Breast epithelium (tissue), 4 donors: ENCODE measurements at regions not wholly inside any gene's neighbourhood (a gene's known extent, or its start where the extent isn't known, plus 50 kb on each side); places are given as distances from the start of the nearest gene placed in this dataset.

ENCODE experiments used
- DNase-seq, 2 donors: peaks; one replicate each; pipeline ENCODE4 v3.0.0-alpha.2; 2019; ENCODE audit warnings: low spot score in 2 of 2
- H3K27ac ChIP-seq, 2 donors: fragments of 200-600 bp; sonication (generic) in 1 of 2; one replicate each; pipeline ENCODE4 v1.5.1; 2016 to 2019; ENCODE audit warnings: mild to moderate bottlenecking in 1 of 2
- H3K27me3 ChIP-seq, 2 donors: fragments of 200-600 bp; sonication (generic) in 1 of 2; one replicate each; pipeline versions ENCODE4 v1.5.1 to v1.6.0; 2017 to 2019; ENCODE audit warnings: control low read depth in 1 of 2, mild to moderate bottlenecking in 1 of 2
- H3K36me3 ChIP-seq: fragments of 200-600 bp; one replicate; pipeline ENCODE4 v1.5.1; 2019
- H3K4me1 ChIP-seq, 2 donors: fragments of 200-600 bp; sonication (generic); one replicate each; pipeline ENCODE4 v1.5.1; 2016 to 2019; ENCODE audit warnings: control low read depth in 1 of 2
- H3K4me3 ChIP-seq, 3 donors: fragments of 200-600 bp; sonication (generic); 1 replicate in 2 of 3; 2 replicates in 1 of 3; pipeline ENCODE4 v1.5.1; 2016 to 2019; ENCODE audit warnings: mild to moderate bottlenecking in 3 of 3, moderate library complexity in 2 of 3
- H3K9me3 ChIP-seq, 2 donors: fragments of 200-600 bp; sonication (generic) in 1 of 2; one replicate each; pipeline ENCODE4 v1.5.1; 2016 to 2019; ENCODE audit warnings: control low read depth in 1 of 2
- CTCF ChIP-seq, 3 donors: fragments of 450-650 bp; IDR thresholded peaks; one replicate each; pipeline ENCODE4 v1.5.1; 2016 to 2017; ENCODE audit warnings: antibody characterized with exemption in 3 of 3, mild to moderate bottlenecking in 3 of 3, moderate library complexity in 3 of 3
- POLR2A ChIP-seq: fragments of 450-650 bp; IDR thresholded peaks from one replicate; pipeline ENCODE4 v1.6.1; 2016; ENCODE audit warnings: antibody characterized with exemption, mild to moderate bottlenecking, moderate library complexity
- POLR2AphosphoS5 ChIP-seq, 3 donors: sonication (generic); formaldehyde crosslinking; IDR thresholded peaks; one replicate each; pipeline ENCODE4 v1.6.1; 2017; ENCODE audit warnings: antibody characterized with exemption in 3 of 3
- intact Hi-C: fragments of 100-400 bp; cut with DNase I; formaldehyde crosslinking; loops from one replicate; pipeline ENCODE4 v1.15.1; 2023; ENCODE audit warnings: low total_unique reads

- no peaks in the 10 kb centered on the region for H3K4me1 ChIP-seq
- intact Hi-C loops = no loop called here
- DNase-seq = no peak
Measured at GRCh38 chr7:68031180-68031943, 1034.7 kb downstream of the TYW1 start.

GRCh38 chr7:68038621-68039314 is 1042.1 kb downstream of the TYW1 start:
- Histone ChIP-seq H3K9me3 (no peaks in the 10 kb centered on the region), H3K27ac (no peak overlapping the region), H3K4me1 (no peaks in the 10 kb centered on the region), H3K4me3 (no peak overlapping the region), H3K36me3 (no peaks in the 10 kb centered on the region), H3K27me3 (no peaks in the 10 kb centered on the region)
- TF ChIP-seq CTCF (IDR thresholded peaks at IDR 0.05) = no peak
- TF ChIP-seq POLR2AphosphoS5 (IDR thresholded peaks at IDR 0.05) = no peak
- TF ChIP-seq POLR2A = no peak
- DNase-seq = no peak
- intact Hi-C loops = no loop called here

More at GRCh38 chr7:68031180-68031943, 1034.7 kb downstream of the TYW1 start:
- Histone ChIP-seq H3K4me3 (no peak overlapping the region), H3K27ac (no peak overlapping the region), H3K36me3 (no peaks in the 10 kb centered on the region), H3K27me3 (no peaks in the 10 kb centered on the region), H3K9me3 (peaks cover 0 to 11% of the 10 kb centered on the region in 2 donors)
- TF ChIP-seq POLR2AphosphoS5 (IDR thresholded peaks at IDR 0.05) (no peak), CTCF (IDR thresholded peaks at IDR 0.05) (no peak), POLR2A (no peak)

GRCh38 chr7:68041554-68041953 is 1044.9 kb downstream of the TYW1 start:
- intact Hi-C loops = no loop called here
- Histone ChIP-seq H3K4me1 (no peaks in the 10 kb centered on the region), H3K36me3 (no peaks in the 10 kb centered on the region), H3K27me3 (no peaks in the 10 kb centered on the region), H3K4me3 (peak overlapping the region in 1 of 3 donors; percentile 22), H3K9me3 (no peaks in the 10 kb centered on the region), H3K27ac (no peak overlapping the region)
- TF ChIP-seq CTCF (IDR thresholded peaks at IDR 0.05) = no peak
- no peak for TF ChIP-seq POLR2AphosphoS5 (IDR thresholded peaks at IDR 0.05)
- no peak for TF ChIP-seq POLR2A
- no peak for DNase-seq

GRCh38 chr7:68043546-68043945 is 1046.9 kb downstream of the TYW1 start:
- TF ChIP-seq POLR2A = no peak
- TF ChIP-seq POLR2AphosphoS5 (IDR thresholded peaks at IDR 0.05) = no peak
- no peak for TF ChIP-seq CTCF (IDR thresholded peaks at IDR 0.05)
- DNase-seq = no peak
- Histone ChIP-seq H3K27me3 (no peaks in the 10 kb centered on the region), H3K36me3 (no peaks in the 10 kb centered on the region), H3K27ac (no peak overlapping the region), H3K9me3 (no peaks in the 10 kb centered on the region), H3K4me3 (no peak overlapping the region), H3K4me1 (no peaks in the 10 kb centered on the region)
- intact Hi-C loops = no loop called here

GRCh38 chr7:68050627-68051026 is 1054.0 kb downstream of the TYW1 start:
- intact Hi-C loops = no loop called here
- Histone ChIP-seq H3K9me3 (no peaks in the 10 kb centered on the region), H3K27me3 (no peaks in the 10 kb centered on the region), H3K4me3 (no peak overlapping the region), H3K4me1 (no peaks in the 10 kb centered on the region), H3K27ac (no peak overlapping the region), H3K36me3 (no peaks in the 10 kb centered on the region)
- TF ChIP-seq POLR2A (no peak), CTCF (IDR thresholded peaks at IDR 0.05) (no peak), POLR2AphosphoS5 (IDR thresholded peaks at IDR 0.05) (no peak)
- no peak for DNase-seq
